ENCODE measurements at regions not wholly inside any gene's neighbourhood (a gene's known extent, or its start where the extent isn't known, plus 50 kb on each side); places are given as distances from the start of the nearest gene placed in this dataset.

GRCh38 chrX:44055638-44056037 is 82.4 kb upstream of the NDP start:
- TF ChIP-seq CTCF (conservative IDR thresholded peaks at IDR 0.05; ENCODE audit: low read depth, low read length) (no peak), EZH2 (IDR thresholded peaks at IDR 0.05; ENCODE audit: low read length, unreplicated experiment) (no peak), EZH2phosphoT487 (IDR thresholded peaks at IDR 0.05; ENCODE audit: borderline replicate concordance, low read length) (no peak)
